ENCODE measurements at regions not wholly inside any gene's neighbourhood (a gene's known extent, or its start where the extent isn't known, plus 50 kb on each side); places are given as distances from the start of the nearest gene placed in this dataset.

GRCh38 chr5:136620621-136621020, 255.3 kb upstream of the TRPC7 start:
- TF ChIP-seq CTCF (IDR thresholded peaks at IDR 0.05; ENCODE audit: poor library complexity, severe bottlenecking): no peak
- no peak for TF ChIP-seq RAD21 (conservative IDR thresholded peaks at IDR 0.05)
- TF ChIP-seq TAF1 (IDR thresholded peaks at IDR 0.05; ENCODE audit: low read depth): no peak
- TF ChIP-seq REST (IDR thresholded peaks at IDR 0.05; ENCODE audit: borderline replicate concordance): no peak
- TF ChIP-seq EZH2 (IDR thresholded peaks at IDR 0.05; ENCODE audit: borderline replicate concordance, insufficient read depth, low read length, poor library complexity, severe bottlenecking): no peak
- TF ChIP-seq POLR2AphosphoS5 (IDR thresholded peaks at IDR 0.05): no peak
- TF ChIP-seq EP300 (conservative IDR thresholded peaks at IDR 0.05; ENCODE audit: poor library complexity, severe bottlenecking): no peak

Data from neural cell (in vitro differentiated cells).